H54 (cell line): ENCODE measurements at regions not wholly inside any gene's neighbourhood (a gene's known extent, or its start where the extent isn't known, plus 50 kb on each side); places are given as distances from the start of the nearest gene placed in this dataset.
"Not testable (repeated sequence)": the region's sequence is repeated elsewhere in the genome, so short reads cannot be mapped to it uniquely, and the experiment has no call there.

Source experiments
- DNase-seq: peaks from one replicate; pipeline ENCODE4 v3.0.0; 2011; ENCODE audit warnings: low spot score, mixed read lengths; ENCODE audit not compliant: insufficient read length
- FAIRE-seq: peaks from 3 replicates; lab custom pipeline; 2011; peaks lifted over from hg19 to GRCh38; lab: Jason Lieb, UNC
- POLR2A ChIP-seq: IDR thresholded peaks from 2 replicates; pipeline ENCODE4 v1.6.1; 2011; ENCODE audit warnings: low read depth, mild to moderate bottlenecking, low read length

DNA sequence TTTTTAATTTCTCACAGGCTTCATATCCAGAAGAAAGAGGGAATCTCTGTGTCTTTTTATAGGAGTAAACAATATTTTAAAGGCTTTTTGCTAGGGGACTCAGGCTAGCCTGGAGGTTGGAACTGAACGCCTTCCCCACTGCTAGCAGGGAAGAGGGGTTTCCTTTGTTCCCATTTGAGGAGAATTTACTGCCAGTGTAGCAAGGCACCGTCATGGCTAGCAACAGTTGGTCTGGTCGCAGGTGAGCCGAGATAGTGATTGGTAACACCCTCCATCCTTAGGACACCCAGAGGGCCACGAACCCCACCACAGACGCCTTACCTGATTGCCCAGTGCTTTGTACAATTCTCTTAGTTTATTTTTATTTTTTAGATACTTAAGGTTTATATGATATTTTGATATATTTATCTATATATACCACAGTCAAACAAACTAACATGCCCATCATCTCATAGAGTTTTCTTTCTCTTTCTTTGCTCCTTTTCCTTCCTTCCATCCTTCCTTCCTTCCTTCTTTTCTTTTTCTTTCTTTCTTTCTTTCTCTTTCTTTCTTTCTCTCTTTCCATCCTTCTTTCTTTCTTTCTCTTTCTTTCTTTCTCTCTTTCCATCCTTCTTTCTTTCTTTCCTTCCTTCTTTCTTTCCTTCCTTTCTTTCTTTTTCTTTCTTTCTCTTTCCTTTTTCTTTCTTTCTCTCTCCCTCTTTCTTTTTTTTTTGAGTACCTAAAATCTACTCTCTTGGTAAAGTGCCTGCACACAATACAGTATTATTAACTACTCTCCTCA lies 219.0 kb upstream of the AKR1E2 start:
- TF ChIP-seq POLR2A = no peak
- FAIRE-seq (no peak), DNase-seq (no peak)

DNA sequence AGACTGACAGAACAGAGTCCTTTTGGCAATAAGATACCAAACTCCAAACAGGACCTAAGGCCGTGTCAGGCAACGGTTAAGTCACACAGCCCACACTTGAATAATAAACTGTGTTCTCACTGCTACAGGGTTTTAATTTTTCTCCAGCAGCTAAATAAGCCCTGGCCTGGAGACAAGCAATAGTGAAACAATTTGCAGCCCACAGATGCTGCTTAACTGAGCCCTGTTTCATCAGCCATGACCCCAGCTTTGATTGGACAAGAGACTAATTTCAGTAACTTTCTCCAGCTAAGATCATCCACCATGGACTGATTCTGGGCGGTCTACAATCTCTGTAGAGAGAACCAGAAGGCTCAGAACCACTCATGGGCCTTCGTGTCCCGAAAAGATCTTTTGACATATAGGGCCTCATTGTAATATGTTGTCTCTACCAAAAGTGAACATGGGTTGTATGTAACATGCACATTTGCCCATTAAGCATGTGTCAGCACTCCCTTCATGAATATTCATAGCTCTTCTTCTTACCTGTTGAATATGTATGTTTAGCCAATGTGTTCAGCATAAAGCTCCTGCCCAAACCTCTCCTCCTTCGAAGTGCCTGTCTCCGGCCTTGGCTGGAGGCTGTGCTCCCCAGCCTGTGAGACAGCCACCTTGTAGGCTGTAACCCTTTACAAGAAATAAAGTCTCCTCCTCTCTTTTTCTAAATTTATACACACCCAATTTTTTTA lies 223.1 kb upstream of the AKR1E2 start:
- FAIRE-seq (no peak), DNase-seq (no peak)
- no peak for TF ChIP-seq POLR2A

DNA sequence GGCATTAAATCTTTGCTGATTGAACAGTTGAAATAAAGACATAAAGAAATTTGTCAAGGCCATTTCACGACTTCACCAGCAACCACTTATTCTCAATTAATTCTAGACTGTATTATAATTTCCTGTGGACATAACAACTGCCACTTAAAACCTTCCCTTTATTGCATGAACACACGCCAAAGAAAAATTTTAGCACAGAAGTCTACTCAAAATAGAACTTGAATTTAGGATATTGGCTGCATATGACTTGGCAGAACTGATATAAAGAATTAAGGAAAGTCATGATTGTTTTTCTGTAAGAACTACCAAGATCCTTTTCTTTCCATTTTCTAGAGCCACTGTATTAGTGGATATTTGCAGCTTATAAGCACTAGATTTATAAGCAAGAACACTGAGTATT lies 226.5 kb upstream of the AKR1E2 start:
- no peak for DNase-seq
- no peak for TF ChIP-seq POLR2A
- no peak for FAIRE-seq

DNA sequence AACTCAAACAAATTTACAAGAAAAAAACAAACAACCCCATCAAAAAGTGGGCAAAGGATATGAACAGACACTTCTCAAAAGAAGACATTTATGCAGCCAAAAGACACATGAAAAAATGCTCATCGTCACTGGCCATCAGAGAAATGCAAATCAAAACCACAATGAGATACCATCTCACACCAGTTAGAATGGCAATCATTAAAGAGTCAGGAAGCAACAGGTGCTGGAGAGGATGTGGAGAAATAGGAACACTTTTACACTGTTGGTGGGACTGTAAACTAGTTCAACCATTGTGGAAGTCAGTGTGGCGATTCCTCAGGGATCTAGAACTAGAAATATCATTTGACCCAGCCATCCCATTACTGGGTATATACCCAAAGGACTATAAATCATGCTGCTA lies 228.1 kb upstream of the AKR1E2 start:
- DNase-seq, FAIRE-seq: not testable (repeated sequence)

DNA sequence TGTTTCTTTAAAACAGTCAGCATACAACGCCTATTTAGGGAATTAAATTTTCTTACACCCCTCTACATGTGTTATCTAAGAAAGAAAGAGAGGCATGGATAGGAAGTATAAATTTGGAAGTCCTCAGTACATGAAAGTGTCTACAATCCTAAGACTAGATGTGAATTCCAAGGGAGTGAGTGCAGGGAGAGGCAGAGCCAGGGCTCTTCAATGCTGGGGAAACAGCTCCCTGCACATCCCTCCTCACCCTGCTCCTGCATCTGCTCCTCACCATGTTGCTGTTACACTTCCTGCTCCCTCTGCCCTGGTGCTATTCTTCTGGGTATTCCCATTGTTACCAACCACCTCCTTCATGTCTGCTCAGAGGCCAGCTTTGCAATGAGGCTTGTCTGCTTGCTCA lies 229.1 kb upstream of the AKR1E2 start:
- FAIRE-seq (no peak), DNase-seq (no peak)
- TF ChIP-seq POLR2A = no peak

DNA sequence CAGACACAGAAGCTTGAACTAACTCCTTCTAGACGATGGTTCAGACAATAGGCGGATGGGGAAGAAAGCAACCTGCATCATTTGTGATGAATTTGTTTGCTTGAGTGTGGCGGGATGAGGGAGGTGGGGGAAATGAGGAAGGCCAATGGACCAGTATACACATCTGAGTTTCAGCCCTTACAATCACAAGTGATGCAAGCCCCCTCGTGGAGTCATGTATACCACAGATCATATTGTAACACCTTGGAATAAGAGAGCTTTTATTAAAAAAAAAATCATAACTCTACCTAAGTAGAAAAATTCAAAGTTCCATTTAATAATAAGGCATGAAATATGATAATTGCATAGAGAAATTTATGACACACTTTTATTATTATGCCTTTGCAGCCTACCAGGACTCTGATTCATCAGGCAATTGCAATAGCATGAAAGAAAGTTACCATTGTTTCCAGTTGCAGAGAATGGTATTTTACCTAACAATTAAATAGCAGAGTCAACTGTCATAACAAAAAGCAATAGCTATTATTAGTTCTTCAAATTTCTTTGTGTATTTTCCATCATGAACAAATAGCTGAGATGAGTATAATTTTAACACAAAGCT lies 230.2 kb upstream of the AKR1E2 start:
- FAIRE-seq (no peak), DNase-seq (no peak)
- no peak for TF ChIP-seq POLR2A

DNA sequence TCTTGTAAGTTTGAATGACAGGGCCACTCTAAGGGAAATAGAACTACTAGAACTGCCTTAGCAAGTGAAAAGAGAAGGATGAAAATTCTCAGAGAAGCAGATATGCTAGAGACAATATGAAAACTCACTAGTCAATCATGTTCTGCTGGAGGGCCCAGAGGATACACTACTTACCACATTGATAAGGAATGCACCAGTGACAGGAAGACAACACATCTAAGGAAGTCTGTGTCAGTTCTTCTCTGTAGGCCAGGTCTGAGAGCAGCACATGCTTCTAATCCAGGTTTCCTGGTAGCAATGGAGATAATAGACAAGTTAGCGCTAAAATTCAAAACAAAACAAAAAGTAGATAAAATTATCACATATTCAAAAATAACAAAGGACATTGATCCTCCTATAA lies 235.2 kb upstream of the AKR1E2 start:
- no peak for TF ChIP-seq POLR2A
- FAIRE-seq (no peak), DNase-seq (no peak)

DNA sequence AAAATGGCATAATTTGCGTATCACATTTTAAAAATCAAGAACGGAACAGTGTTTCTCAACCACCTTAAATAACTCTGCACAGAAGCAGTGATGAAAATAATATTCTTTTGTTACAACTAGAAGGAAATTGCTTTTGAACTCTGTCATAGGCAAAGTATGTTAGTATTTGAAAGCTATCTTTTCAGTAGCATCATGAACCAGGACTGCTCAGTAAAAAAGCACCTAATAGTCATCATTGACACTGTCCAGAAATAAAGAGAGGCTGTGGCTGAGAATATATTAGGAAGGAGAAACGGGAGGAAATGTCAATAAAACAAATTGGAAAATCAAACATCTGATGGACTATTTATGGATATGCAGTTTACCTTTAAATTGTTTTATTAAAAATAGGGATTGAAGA lies 237.2 kb upstream of the AKR1E2 start:
- FAIRE-seq = no peak
- DNase-seq = no peak

DNA sequence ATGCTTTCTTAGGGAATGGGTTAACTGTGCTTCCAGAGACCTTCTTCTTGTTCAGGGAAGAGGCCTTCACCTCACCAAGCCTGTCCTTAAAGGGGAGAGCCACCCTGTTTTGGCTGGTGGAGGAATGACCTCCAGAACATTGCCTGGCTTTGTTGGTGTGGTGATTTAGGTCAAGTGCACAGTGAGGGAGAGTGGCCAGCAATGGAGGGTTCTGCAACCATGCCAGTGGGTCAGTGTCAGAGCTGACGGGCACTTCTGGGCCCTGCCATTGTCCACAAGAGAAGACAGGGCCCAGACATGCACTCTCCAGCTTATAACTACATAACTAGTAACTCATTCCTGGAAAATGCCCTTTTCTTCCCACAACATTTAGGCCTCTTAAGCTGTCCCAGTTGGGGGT lies 238.5 kb upstream of the AKR1E2 start:
- TF ChIP-seq POLR2A = no peak
- DNase-seq (no peak), FAIRE-seq (no peak)

More for the DNA sequence above, 237.2 kb upstream of the AKR1E2 start:
- no peak for TF ChIP-seq POLR2A

DNA sequence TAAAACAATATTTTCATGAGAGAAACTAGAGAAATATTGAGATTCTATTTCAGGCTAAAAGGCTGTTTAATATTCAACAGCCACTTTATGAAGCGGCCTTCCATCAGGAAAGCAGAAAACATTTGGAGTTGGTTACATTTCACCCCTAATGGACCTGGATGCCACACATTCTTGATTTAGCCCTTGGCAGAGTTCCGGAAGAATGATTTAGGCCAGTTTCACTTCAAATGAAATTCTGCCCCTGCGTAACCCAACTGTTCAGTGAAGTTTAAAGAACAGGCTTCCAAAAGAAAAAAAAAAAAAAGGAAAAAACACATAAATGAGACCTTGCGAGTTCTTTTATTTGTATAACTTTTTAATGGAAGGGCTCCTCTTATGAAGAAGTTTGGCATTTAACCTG lies 239.2 kb upstream of the AKR1E2 start:
- no peak for DNase-seq
- FAIRE-seq = no peak
- no peak for TF ChIP-seq POLR2A

DNA sequence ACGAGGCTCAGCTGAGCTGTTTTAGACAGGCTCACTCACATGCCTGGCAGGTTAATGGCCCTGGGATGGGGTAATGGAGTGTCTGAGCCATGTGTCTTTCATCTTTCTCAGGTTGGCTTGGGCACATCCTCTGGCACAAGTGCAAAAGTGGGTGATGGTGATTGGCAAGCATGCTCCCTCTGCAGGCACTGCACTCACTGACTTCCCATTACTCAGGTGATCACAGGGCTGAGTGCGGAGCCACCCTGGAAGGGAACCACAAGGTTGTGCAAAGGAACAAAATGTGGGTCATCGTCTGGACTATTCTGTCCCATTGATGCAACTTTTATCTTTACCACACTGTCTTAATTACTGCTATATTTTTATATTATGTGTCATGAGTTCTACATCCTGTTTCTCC lies 244.1 kb upstream of the AKR1E2 start:
- FAIRE-seq (no peak), DNase-seq (no peak)
- TF ChIP-seq POLR2A = no peak

DNA sequence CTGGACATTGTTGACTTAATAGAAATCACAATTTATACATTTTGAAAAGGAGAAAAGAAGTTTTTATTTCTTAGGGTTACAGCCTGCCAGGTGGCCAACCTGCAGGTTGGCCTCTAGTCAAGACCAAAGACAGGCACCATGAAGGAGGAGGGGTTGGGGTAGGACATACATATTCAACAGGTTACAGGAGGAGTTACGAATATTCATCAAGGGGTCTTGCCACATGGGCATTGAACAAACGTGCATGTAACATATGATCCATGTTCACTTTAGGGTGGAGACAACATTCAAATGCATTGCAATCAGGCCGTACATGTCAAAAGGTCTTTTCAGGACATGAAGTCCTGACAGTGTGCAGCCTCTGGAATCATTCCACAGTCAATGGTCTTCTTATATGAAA lies 246.2 kb upstream of the AKR1E2 start:
- no peak for FAIRE-seq
- TF ChIP-seq POLR2A = no peak
- no peak for DNase-seq

DNA sequence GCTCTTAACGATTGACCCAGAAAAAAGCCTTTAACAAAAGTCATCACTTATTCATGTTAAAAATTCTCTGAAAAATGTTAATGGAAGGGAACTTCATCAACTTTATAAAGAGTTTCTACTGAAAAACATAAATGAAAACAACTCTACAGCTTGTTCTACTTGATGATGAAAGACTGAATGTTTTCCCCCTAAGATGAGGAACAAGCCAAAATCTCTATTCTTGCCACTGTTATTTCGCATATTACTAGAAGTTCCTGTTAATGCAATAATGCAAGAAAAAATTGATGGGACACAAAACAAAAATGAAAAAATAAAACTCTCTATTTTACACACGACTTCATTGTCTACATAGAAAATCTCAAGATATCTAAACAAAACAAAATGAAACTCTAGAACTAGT lies 249.8 kb upstream of the AKR1E2 start:
- FAIRE-seq (no peak), DNase-seq (no peak)
- TF ChIP-seq POLR2A = no peak

DNA sequence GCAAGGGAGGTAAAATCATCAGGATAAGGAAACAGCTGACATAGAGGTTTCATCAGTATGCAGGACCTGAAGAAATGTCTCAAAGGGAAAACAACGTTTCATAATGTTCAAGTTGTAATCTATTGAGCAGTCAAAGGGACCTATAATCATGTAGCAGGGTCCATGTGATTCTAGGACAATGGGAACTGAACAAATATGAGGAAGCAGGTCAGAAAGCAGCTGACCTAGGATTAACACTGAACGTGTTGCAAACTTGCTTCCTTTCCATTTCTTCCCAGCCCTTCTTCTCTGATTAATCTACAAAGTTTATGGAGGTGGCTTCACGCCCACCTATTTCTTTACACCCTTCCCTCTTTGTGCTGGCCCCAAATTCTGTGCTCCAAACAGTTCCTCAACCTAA lies 256.9 kb upstream of the AKR1E2 start:
- no peak for TF ChIP-seq POLR2A
- DNase-seq (no peak), FAIRE-seq (no peak)
